HG03039 (cell line): ENCODE measurements at regions not wholly inside any gene's neighbourhood (a gene's known extent, or its start where the extent isn't known, plus 50 kb on each side); places are given as distances from the start of the nearest gene placed in this dataset.

Experiments used
- ATAC-seq: cut with Tn5 transposase; IDR thresholded peaks from one replicate; pipeline ENCODE4 v1.9.1; 2021; ENCODE audit warnings: mild to moderate bottlenecking, moderate library complexity; ENCODE audit not compliant: unreplicated experiment

- no peak for ATAC-seq
Measured at GRCh38 chr5:68554571-68555279, 339.2 kb downstream of the PIK3R1 start.

GRCh38 chr5:68555907-68556681 is 340.5 kb downstream of the PIK3R1 start:
- ATAC-seq: no peak

GRCh38 chr5:68557162-68557936 is 341.8 kb downstream of the PIK3R1 start:
- no peak for ATAC-seq

GRCh38 chr5:68562308-68562707 is 346.8 kb downstream of the PIK3R1 start:
- no peak for ATAC-seq

GRCh38 chr5:68565427-68565826 is 349.9 kb downstream of the PIK3R1 start:
- peak; percentile 67 for ATAC-seq

- ATAC-seq: no peak
Measured at GRCh38 chr5:68576805-68577204, 361.2 kb downstream of the PIK3R1 start.

GRCh38 chr5:68582284-68582683 is 366.7 kb downstream of the PIK3R1 start:
- ATAC-seq: no peak

GRCh38 chr5:68587171-68587570 is 371.6 kb downstream of the PIK3R1 start:
- ATAC-seq: no peak

GRCh38 chr5:68591850-68592249 is 376.3 kb downstream of the PIK3R1 start:
- ATAC-seq: no peak

- no peak for ATAC-seq
Measured at GRCh38 chr5:68592351-68592750, 376.8 kb downstream of the PIK3R1 start.

- ATAC-seq: no peak
Measured at GRCh38 chr5:68593211-68593671, 377.7 kb downstream of the PIK3R1 start.

GRCh38 chr5:68612972-68613371 is 397.4 kb downstream of the PIK3R1 start:
- ATAC-seq: no peak

- ATAC-seq: no peak
Measured at GRCh38 chr5:68618501-68618900, 402.9 kb downstream of the PIK3R1 start.

GRCh38 chr5:68627001-68627400 is 411.4 kb downstream of the PIK3R1 start:
- no peak for ATAC-seq

- ATAC-seq: no peak
Measured at GRCh38 chr5:68628082-68628814, 412.7 kb downstream of the PIK3R1 start.

GRCh38 chr5:68630354-68630753 is 414.8 kb downstream of the PIK3R1 start:
- no peak for ATAC-seq

- ATAC-seq: no peak
Measured at GRCh38 chr5:68631884-68632283, 416.3 kb downstream of the PIK3R1 start.

GRCh38 chr5:68641211-68641610 is 425.7 kb downstream of the PIK3R1 start:
- ATAC-seq: peak; percentile 31

- ATAC-seq: no peak
Measured at GRCh38 chr5:68643064-68643463, 427.5 kb downstream of the PIK3R1 start.

GRCh38 chr5:68644971-68645370 is 429.4 kb downstream of the PIK3R1 start:
- ATAC-seq: peak; percentile 97

- no peak for ATAC-seq
Measured at GRCh38 chr5:68646144-68646543, 430.6 kb downstream of the PIK3R1 start.
